Smooth muscle cell (in vitro differentiated cells): ENCODE measurements at regions not wholly inside any gene's neighbourhood (a gene's known extent, or its start where the extent isn't known, plus 50 kb on each side); places are given as distances from the start of the nearest gene placed in this dataset.

ENCODE experiments used
- DNase-seq: peaks from one replicate; lab custom pipeline; 2025; ENCODE audit not compliant: unreplicated experiment; lab: John Stamatoyannopoulos, UW
- H2AFZ ChIP-seq: fragments of 200-600 bp; sonication (generic); 2 replicates; pipeline ENCODE4 v1.6.0; 2016; ENCODE audit warnings: antibody characterized with exemption, low read depth, mild to moderate bottlenecking
- H3F3A ChIP-seq: fragments of 200-600 bp; sonication (generic); 2 replicates; pipeline ENCODE4 v1.6.0; 2017; ENCODE audit warnings: antibody characterized with exemption, low read depth
- H3K27ac ChIP-seq: fragments of 200-600 bp; sonication (generic); 2 replicates; pipeline ENCODE4 v1.5.1; 2016; ENCODE audit warnings: low read depth, mild to moderate bottlenecking
- H3K27me3 ChIP-seq: fragments of 200-600 bp; sonication (generic); 2 replicates; pipeline ENCODE4 v1.6.1; 2016; ENCODE audit warnings: low read depth, mild to moderate bottlenecking
- H3K36me3 ChIP-seq: fragments of 200-600 bp; sonication (generic); 2 replicates; pipeline ENCODE4 v1.5.1; 2016; ENCODE audit warnings: low read depth
- H3K4me1 ChIP-seq: fragments of 200-600 bp; sonication (generic); 2 replicates; pipeline ENCODE4 v1.5.1; 2016; ENCODE audit warnings: low read depth
- H3K4me2 ChIP-seq: fragments of 200-600 bp; sonication (generic); 2 replicates; pipeline ENCODE4 v1.6.0; 2016; ENCODE audit warnings: mild to moderate bottlenecking
- H3K4me3 ChIP-seq: fragments of 200-600 bp; sonication (generic); 2 replicates; pipeline ENCODE4 v1.5.1; 2016; ENCODE audit warnings: mild to moderate bottlenecking
- H3K79me2 ChIP-seq: fragments of 200-600 bp; sonication (generic); 2 replicates; pipeline ENCODE4 v1.6.0; 2016; ENCODE audit warnings: low read depth, mild to moderate bottlenecking
- H3K9ac ChIP-seq: fragments of 200-600 bp; sonication (generic); 2 replicates; pipeline ENCODE4 v1.6.0; 2016; ENCODE audit warnings: low read depth
- H3K9me3 ChIP-seq: fragments of 200-600 bp; sonication (generic); replicated peaks from 2 replicates; pipeline ENCODE4 v1.5.1; 2016; ENCODE audit warnings: low read depth
- H4K20me1 ChIP-seq: fragments of 200-600 bp; sonication (generic); 2 replicates; pipeline ENCODE4 v1.6.0; 2016; ENCODE audit warnings: low read depth
- WGBS: methylation state at CpG from one replicate; pipeline ENCODE4 v1.1.7; 2016; ENCODE audit warnings: low lambda C conversion rate; 5-methylcytosine and 5-hydroxymethylcytosine counted together
- TF ChIP-seq, protein P1 (sequence below): fragments of 200-600 bp; sonication (generic); IDR thresholded peaks from 2 replicates; pipeline ENCODE4 v1.5.1; 2017; ENCODE audit warnings: borderline replicate concordance, mild to moderate bottlenecking, antibody characterized with exemption; ENCODE audit not compliant: insufficient read depth, poor library complexity, severe bottlenecking

DNA sequence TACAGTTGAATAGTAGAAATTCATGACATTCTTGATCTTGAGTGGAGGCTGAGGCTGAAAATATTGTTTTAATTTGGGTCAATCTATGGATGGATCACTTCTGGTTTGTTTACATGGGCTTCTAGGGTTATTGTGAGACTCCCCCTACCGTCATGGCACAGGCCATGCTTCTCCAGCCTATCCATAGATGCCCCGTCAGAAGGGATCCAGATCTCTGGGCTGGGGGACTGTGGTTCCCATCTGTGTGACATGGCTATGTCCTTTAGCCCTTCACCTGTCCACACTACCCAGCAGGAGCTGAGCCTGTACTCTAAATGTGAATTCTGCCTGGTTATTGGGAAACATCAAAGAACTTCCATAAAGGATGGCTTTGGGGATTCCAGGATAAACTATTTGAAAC, 160.4 kb downstream of the ABCC12 start:
- TF ChIP-seq, protein P1, sequence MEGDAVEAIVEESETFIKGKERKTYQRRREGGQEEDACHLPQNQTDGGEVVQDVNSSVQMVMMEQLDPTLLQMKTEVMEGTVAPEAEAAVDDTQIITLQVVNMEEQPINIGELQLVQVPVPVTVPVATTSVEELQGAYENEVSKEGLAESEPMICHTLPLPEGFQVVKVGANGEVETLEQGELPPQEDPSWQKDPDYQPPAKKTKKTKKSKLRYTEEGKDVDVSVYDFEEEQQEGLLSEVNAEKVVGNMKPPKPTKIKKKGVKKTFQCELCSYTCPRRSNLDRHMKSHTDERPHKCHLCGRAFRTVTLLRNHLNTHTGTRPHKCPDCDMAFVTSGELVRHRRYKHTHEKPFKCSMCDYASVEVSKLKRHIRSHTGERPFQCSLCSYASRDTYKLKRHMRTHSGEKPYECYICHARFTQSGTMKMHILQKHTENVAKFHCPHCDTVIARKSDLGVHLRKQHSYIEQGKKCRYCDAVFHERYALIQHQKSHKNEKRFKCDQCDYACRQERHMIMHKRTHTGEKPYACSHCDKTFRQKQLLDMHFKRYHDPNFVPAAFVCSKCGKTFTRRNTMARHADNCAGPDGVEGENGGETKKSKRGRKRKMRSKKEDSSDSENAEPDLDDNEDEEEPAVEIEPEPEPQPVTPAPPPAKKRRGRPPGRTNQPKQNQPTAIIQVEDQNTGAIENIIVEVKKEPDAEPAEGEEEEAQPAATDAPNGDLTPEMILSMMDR = no peak
- H3K27me3 ChIP-seq = no peaks in the 10 kb centered on the region
- no peaks in the 10 kb centered on the region for H3K36me3 ChIP-seq
- H3F3A ChIP-seq = no peaks in the 10 kb centered on the region
- no peak overlapping the region for H2AFZ ChIP-seq
- no peak overlapping the region for H3K4me3 ChIP-seq
- no peak overlapping the region for H3K9ac ChIP-seq
- no peaks in the 10 kb centered on the region for H3K9me3 ChIP-seq
- no peaks in the 10 kb centered on the region for H4K20me1 ChIP-seq
- no peaks in the 10 kb centered on the region for H3K4me1 ChIP-seq
- no peak for DNase-seq
- no peak overlapping the region for H3K4me2 ChIP-seq
- no peak overlapping the region for H3K27ac ChIP-seq
- 71% methylated on average over 2 of the region's 2 CpGs for WGBS
- H3K79me2 ChIP-seq = no peaks in the 10 kb centered on the region

DNA sequence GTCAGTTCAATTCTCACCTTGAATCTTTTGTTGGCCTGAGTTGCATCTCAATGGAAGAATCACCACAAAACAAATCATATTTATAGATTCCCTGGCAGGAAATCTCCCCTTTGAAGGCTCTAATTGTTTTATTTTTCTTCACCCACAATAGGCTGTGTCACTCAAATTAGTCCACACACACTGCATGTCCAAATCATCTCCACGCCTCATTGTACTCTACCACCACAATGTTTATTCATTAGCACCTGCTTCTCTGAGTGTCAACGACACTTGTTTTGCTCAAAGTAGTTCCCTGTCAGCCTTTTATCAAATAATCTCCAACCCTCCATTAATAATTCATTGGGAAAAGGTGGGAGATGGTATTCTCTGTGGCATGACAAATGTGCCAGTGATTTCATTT, 164.3 kb downstream of the ABCC12 start:
- Histone ChIP-seq H3K9me3 (no peaks in the 10 kb centered on the region), H3K27ac (no peak overlapping the region), H3K4me1 (no peaks in the 10 kb centered on the region), H3K4me2 (no peak overlapping the region), H3K36me3 (no peaks in the 10 kb centered on the region), H3K4me3 (no peak overlapping the region), H3K27me3 (no peaks in the 10 kb centered on the region), H3K9ac (no peak overlapping the region), H4K20me1 (no peaks in the 10 kb centered on the region), H2AFZ (no peak overlapping the region), H3K79me2 (no peaks in the 10 kb centered on the region), H3F3A (no peaks in the 10 kb centered on the region)
- WGBS = 86% methylated on average over 2 of the region's 2 CpGs
- DNase-seq = no peak
- TF ChIP-seq, protein P1 = no peak

DNA sequence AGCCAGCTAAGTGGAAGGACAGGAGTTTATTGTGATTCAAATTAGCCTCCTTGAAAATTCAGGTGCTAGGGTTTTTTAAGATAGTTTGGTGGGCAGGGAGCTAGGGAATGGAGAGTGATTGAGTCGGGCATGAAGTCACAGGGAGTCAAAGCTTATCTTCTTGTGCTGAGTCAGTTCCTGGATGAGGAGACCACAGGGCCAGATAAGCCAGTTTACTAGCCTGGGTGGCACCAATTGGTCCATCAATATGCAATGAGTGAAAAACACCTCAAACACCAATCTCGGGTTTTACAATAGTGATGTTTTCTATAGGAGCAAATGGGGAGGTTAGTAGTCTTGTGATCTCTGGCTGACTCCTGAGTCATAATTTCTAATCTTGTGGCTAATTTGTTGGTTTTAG, 165.1 kb downstream of the ABCC12 start:
- no peaks in the 10 kb centered on the region for H3K9me3 ChIP-seq
- no peaks in the 10 kb centered on the region for H3K4me1 ChIP-seq
- no peaks in the 10 kb centered on the region for H4K20me1 ChIP-seq
- no peak overlapping the region for H3K4me3 ChIP-seq
- no peak for DNase-seq
- WGBS = 59% methylated on average over 2 of the region's 2 CpGs
- no peak overlapping the region for H3K27ac ChIP-seq
- no peak overlapping the region for H2AFZ ChIP-seq
- no peaks in the 10 kb centered on the region for H3K27me3 ChIP-seq
- no peak overlapping the region for H3K9ac ChIP-seq
- no peaks in the 10 kb centered on the region for H3K79me2 ChIP-seq
- TF ChIP-seq, protein P1 = no peak
- no peak overlapping the region for H3K4me2 ChIP-seq
- no peaks in the 10 kb centered on the region for H3K36me3 ChIP-seq
- H3F3A ChIP-seq = no peaks in the 10 kb centered on the region

DNA sequence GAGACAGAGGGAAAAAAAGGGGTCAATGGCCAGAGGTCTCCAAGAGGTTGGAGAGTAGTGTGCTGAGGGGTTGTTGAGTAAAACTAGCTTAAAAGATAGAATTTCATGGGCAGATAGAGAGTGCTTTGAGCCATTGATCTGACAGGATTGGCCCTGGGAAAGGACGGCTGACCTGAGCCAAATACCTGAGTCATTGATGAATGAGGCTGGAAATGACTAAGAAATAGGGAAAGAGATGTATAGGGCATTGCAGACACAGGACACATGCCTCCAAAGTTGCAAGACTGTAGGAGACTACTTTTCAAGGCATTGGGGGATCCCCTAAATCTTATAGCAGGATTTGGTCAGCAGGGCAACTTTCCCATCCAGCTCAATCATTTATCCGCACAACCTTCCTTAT, 168.7 kb downstream of the ABCC12 start:
- Histone ChIP-seq H3K9ac (no peak overlapping the region), H3K27me3 (no peaks in the 10 kb centered on the region), H3F3A (no peaks in the 10 kb centered on the region), H3K4me3 (no peak overlapping the region), H3K4me1 (no peaks in the 10 kb centered on the region), H3K27ac (no peak overlapping the region), H4K20me1 (no peaks in the 10 kb centered on the region), H3K4me2 (no peak overlapping the region), H3K79me2 (no peaks in the 10 kb centered on the region), H3K9me3 (no peaks in the 10 kb centered on the region), H2AFZ (no peak overlapping the region), H3K36me3 (no peaks in the 10 kb centered on the region)
- 93% methylated on average over 2 of the region's 2 CpGs for WGBS
- TF ChIP-seq, protein P1 = no peak
- DNase-seq = no peak
